ENCODE measurements at regions not wholly inside any gene's neighbourhood (a gene's known extent, or its start where the extent isn't known, plus 50 kb on each side); places are given as distances from the start of the nearest gene placed in this dataset.
"Not testable (repeated sequence)": the region's sequence is repeated elsewhere in the genome, so short reads cannot be mapped to it uniquely, and the experiment has no call there.

DNA sequence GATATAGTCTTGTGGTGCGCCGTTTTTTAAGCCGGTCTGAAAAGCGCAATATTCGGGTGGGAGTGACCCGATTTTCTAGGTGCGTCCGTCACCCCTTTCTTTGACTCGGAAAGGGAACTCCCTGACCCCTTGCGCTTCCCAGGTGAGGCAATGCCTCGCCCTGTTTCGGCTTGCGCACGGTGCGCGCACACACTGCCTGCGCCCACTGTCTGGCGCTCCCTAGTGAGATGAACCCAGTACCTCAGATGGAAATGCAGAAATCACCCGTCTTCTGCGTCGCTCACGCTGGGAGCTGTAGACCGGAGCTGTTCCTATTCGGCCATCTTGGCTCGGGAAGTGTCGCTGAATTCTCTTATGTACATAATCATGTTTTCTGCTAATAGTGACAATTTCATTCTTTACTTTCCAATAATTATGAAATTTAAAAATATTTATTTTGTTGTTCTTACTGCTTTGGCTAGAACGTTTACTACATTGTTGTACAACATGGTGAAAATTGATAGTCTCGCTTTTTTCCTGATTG, 61.2 kb upstream of the MINDY3 start:
- ATAC-seq; H3K27me3 ChIP-seq; intact Hi-C loops (cut with DNase I); DNase-seq; H3K4me1 ChIP-seq; H3K4me3 ChIP-seq; H3K36me3 ChIP-seq; H3K27ac ChIP-seq: not testable (repeated sequence)
- H3K9me3 ChIP-seq: peaks cover 0 to 22% of the 10 kb centered on the region in 2 donors

- intact Hi-C loops (cut with DNase I): no loop called here
- Histone ChIP-seq H3K4me1 (no peaks in the 10 kb centered on the region), H3K9me3 (peaks cover 0 to 2% of the 10 kb centered on the region in 2 donors), H3K36me3 (no peaks in the 10 kb centered on the region), H3K27ac (no peak overlapping the region), H3K4me3 (no peak overlapping the region), H3K27me3 (no peaks in the 10 kb centered on the region)
- DNase-seq: no peak
- TF ChIP-seq CTCF (IDR thresholded peaks at IDR 0.05): no peak
- ATAC-seq: no peak
Observed at GRCh38 chr10:15931376-15931775, 71.1 kb upstream of the MINDY3 start.

DNA sequence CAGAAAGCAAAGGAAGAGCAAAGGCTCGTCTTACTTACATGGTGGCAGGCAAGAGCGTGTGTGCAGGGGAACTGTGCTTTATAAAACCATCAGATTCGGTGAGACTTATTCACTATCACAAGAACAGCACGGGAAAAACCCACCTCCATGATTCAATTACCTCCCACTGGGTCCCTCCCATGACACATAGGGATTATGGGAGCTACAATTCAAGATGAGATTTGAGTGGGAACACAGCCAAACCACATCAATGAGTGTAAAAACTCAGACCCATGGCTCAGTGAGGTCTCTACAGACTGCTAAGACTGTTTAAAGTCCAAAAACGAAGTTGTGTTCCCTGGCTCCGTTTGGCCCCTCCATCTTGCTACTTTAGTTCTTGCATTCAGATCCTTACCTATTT, 79.2 kb upstream of the MINDY3 start:
- H3K4me3 ChIP-seq; H3K36me3 ChIP-seq; ATAC-seq; intact Hi-C loops (cut with DNase I); DNase-seq; H3K27ac ChIP-seq; H3K4me1 ChIP-seq; H3K27me3 ChIP-seq; H3K9me3 ChIP-seq: not testable (repeated sequence)

DNA sequence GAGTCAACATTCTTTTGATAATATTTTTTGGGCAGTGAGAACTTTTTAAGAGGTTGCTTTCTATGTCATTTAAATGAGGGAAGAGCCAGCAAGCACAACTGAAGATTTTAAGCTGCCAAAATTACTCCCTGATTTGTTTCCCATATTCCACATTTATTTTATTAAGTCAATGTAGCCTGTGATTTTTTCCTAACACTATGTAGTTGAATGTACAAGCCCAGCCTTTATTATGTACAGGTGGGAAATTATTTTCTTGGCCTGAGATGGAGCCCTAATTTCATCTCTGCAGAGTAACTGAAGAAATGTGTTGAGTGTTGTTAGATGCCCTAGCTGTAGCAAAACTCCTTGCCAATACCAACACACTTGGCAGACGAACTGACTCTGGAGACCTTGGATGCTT, 83.1 kb upstream of the MINDY3 start:
- H3K4me1 ChIP-seq: no peaks in the 10 kb centered on the region
- H3K27me3 ChIP-seq: no peaks in the 10 kb centered on the region
- H3K9me3 ChIP-seq: peaks cover 0 to 14% of the 10 kb centered on the region in 2 donors
- TF ChIP-seq CTCF (IDR thresholded peaks at IDR 0.05): no peak
- intact Hi-C loops (cut with DNase I): no loop called here
- H3K36me3 ChIP-seq: no peaks in the 10 kb centered on the region
- ATAC-seq (no peak), DNase-seq (no peak)
- no peak overlapping the region for H3K27ac ChIP-seq
- H3K4me3 ChIP-seq: no peak overlapping the region

DNA sequence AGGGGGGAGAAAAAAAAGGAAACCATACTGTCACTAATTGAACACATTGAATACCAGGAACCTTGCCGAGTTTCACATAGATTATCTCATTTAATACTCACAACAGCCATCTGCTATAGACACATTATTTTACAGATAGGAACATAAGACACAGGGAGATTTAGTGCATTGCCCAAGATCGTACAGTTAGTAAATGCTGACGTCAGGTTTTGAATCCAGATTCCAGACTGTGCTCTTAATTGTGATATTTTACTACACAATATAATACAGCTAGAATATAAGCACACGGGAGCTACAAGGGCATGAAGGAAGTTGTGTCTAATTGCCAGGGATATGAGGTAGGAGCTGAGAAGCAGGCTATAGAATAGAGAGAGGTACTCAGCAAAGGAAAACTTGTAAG, 93.9 kb upstream of the MINDY3 start:
- no peak overlapping the region for H3K4me3 ChIP-seq
- TF ChIP-seq CTCF (IDR thresholded peaks at IDR 0.05): no peak
- H3K27me3 ChIP-seq: no peaks in the 10 kb centered on the region
- no peak overlapping the region for H3K27ac ChIP-seq
- DNase-seq (no peak), ATAC-seq (no peak)
- H3K9me3 ChIP-seq: no peaks in the 10 kb centered on the region
- H3K4me1 ChIP-seq: no peaks in the 10 kb centered on the region
- intact Hi-C loops (cut with DNase I): no loop called here
- H3K36me3 ChIP-seq: no peaks in the 10 kb centered on the region

GRCh38 chr10:15960277-15960676, 100.0 kb upstream of the MINDY3 start:
- TF ChIP-seq CTCF (IDR thresholded peaks at IDR 0.05): no peak
- DNase-seq (no peak), ATAC-seq (no peak)

DNA sequence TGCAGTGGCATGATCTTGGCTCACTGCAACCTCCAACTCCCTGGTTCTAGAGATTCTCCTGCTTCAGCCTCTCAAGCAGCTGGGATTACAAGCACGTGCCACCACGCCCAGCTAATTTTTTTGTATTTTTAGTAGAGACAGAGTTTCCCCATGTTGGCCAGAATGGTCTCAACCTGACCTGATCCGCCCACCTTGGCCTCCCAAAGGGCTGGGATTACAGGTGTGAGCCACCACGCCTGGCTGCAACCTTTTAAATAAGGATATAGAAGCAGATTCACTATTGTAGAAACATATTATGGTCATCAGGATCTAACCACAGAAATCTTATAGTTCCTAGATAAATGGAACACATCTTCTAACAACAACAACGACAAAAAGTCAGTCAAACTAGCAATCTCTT, 112.4 kb upstream of the MINDY3 start:
- intact Hi-C loops (cut with DNase I); H3K27ac ChIP-seq; H3K4me1 ChIP-seq; H3K9me3 ChIP-seq; H3K27me3 ChIP-seq; DNase-seq; H3K36me3 ChIP-seq; H3K4me3 ChIP-seq; ATAC-seq: not testable (repeated sequence)

More at GRCh38 chr10:15960277-15960676, 100.0 kb upstream of the MINDY3 start:
- intact Hi-C loops (cut with DNase I): no loop called here
- Histone ChIP-seq H3K4me1 (no peaks in the 10 kb centered on the region), H3K27ac (no peak overlapping the region), H3K4me3 (no peak overlapping the region), H3K27me3 (no peaks in the 10 kb centered on the region), H3K9me3 (no peaks in the 10 kb centered on the region), H3K36me3 (no peaks in the 10 kb centered on the region)
